GM13976 (cell line): ENCODE measurements at regions not wholly inside any gene's neighbourhood (a gene's known extent, or its start where the extent isn't known, plus 50 kb on each side); places are given as distances from the start of the nearest gene placed in this dataset.

Experiments
- DNase-seq: peaks from one replicate; pipeline ENCODE4 v3.0.0; 2012; ENCODE audit warnings: low spot score
- in situ Hi-C: fragments of 300-500 bp; cut with MboI; formaldehyde crosslinking; loops from one replicate; pipeline ENCODE4 v1.12.0; 2022; ENCODE audit warnings: low sequenced_read_pairs, mixed read lengths, inconsistent platforms; ENCODE audit not compliant: unreplicated experiment
- TF ChIP-seq, protein P1 (sequence below): IDR thresholded peaks from 2 replicates; pipeline ENCODE4 v1.5.1; 2012; ENCODE audit warnings: borderline replicate concordance, mild to moderate bottlenecking; ENCODE audit not compliant: insufficient read depth; ENCODE audit errors: extremely low read depth, missing control alignments, control extremely low read depth

GRCh38 chr16:75794426-75794825, 68.1 kb upstream of the CPHXL start:
- TF ChIP-seq, protein P1, sequence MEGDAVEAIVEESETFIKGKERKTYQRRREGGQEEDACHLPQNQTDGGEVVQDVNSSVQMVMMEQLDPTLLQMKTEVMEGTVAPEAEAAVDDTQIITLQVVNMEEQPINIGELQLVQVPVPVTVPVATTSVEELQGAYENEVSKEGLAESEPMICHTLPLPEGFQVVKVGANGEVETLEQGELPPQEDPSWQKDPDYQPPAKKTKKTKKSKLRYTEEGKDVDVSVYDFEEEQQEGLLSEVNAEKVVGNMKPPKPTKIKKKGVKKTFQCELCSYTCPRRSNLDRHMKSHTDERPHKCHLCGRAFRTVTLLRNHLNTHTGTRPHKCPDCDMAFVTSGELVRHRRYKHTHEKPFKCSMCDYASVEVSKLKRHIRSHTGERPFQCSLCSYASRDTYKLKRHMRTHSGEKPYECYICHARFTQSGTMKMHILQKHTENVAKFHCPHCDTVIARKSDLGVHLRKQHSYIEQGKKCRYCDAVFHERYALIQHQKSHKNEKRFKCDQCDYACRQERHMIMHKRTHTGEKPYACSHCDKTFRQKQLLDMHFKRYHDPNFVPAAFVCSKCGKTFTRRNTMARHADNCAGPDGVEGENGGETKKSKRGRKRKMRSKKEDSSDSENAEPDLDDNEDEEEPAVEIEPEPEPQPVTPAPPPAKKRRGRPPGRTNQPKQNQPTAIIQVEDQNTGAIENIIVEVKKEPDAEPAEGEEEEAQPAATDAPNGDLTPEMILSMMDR: no peak
- no peak for DNase-seq
- in situ Hi-C loops: loop anchor here (25.0 kb wide), 1 partner anchor 1368 kb away; no protein-coding TSS in a partner anchor

GRCh38 chr16:75798714-75799113, 72.4 kb upstream of the CPHXL start:
- in situ Hi-C loops: loop anchor here (25.0 kb wide), 1 partner anchor 1364 kb away; no protein-coding TSS in a partner anchor
- TF ChIP-seq, protein P1: no peak
- no peak for DNase-seq

DNA sequence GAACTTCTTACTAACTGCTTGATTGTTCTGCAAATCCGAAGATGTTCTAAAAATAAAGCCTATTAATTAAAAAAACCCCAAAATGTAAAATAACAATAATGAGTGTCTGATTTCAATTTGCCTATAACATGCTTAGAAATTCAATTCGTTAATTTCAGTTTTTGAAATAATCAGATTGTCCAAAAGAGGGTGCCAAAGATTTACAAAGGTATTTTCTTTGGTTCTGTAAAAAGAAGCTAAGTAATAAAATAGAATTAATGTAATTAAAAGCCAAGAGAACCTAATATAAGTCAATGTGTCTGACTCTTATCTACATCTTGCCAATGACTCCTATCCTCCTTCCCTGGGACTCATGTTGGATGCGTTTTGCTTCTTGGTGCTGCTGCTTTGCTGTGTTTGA, 75.0 kb upstream of the CPHXL start:
- no peak for DNase-seq
- in situ Hi-C loops: no loop called here
- TF ChIP-seq, protein P1: no peak

DNA sequence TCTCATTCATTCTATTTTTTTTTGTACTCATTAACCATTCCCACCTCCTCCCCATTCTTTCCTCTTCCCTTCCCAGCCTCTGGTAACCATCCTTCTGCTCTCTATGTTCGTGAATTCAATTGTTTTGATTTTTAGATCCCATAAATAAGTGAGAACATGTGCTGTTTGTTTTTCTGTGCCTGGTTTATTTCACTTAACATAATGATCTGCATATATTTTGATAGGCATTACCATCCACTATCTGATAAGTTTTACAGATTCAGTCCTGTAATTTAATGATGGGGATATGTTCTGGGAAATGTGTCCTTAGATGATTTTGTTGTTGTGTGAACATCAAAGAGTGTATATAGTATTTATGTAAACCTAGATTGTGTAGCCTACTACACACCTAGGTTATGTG, 77.5 kb upstream of the CPHXL start:
- TF ChIP-seq, protein P1: no peak
- DNase-seq: no peak
- in situ Hi-C loops: no loop called here

GRCh38 chr16:75804368-75804767, 78.1 kb upstream of the CPHXL start:
- TF ChIP-seq, protein P1: no peak
- in situ Hi-C loops: no loop called here
- no peak for DNase-seq

GRCh38 chr16:75805946-75806345, 79.7 kb upstream of the CPHXL start:
- in situ Hi-C loops: no loop called here
- TF ChIP-seq, protein P1: no peak
- DNase-seq: no peak

GRCh38 chr16:75806487-75806886, 80.2 kb upstream of the CPHXL start:
- TF ChIP-seq, protein P1: no peak
- in situ Hi-C loops: no loop called here
- DNase-seq: no peak
